WTC11 (cell line): ENCODE measurements at regions not wholly inside any gene's neighbourhood (a gene's known extent, or its start where the extent isn't known, plus 50 kb on each side); places are given as distances from the start of the nearest gene placed in this dataset.

Experiments used
- ATAC-seq: fragments of 200-7000 bp; cut with Tn5 transposase; 2 replicates; pipeline ENCODE4 v1.10.0; 2021; ENCODE audit warnings: mild to moderate bottlenecking, moderate library complexity
- CTCF ChIA-PET: fragments of 300-600 bp; sonication (Branson Sonifier 250); formaldehyde crosslinking; loops from one replicate; lab custom pipeline; 2021; ENCODE audit warnings: antibody characterized with exemption; lab: Charles Lee
- POLR2A ChIA-PET: fragments of 350-600 bp; sonication (Branson Sonifier 250); formaldehyde crosslinking; loops from one replicate; lab custom pipeline; 2021; ENCODE audit warnings: antibody characterized with exemption; lab: Charles Lee
- DNase-seq: peaks from one replicate; pipeline ENCODE4 v3.0.0; 2021; ENCODE audit warnings: low spot score
- H3K27ac Mint-ChIP-seq: 2 replicates; pipeline ENCODE4 v1.8.0; 2021; ENCODE audit warnings: mixed read lengths
- H3K27me3 Mint-ChIP-seq: 2 replicates; pipeline ENCODE4 v1.8.0; 2021; ENCODE audit warnings: low read depth, mild to moderate bottlenecking, moderate library complexity, mixed read lengths
- H3K36me3 Mint-ChIP-seq: 2 replicates; pipeline ENCODE4 v1.8.0; 2021; ENCODE audit warnings: mixed read lengths
- H3K4me1 Mint-ChIP-seq: 2 replicates; pipeline ENCODE4 v1.8.0; 2022; ENCODE audit warnings: mixed read lengths
- H3K4me3 Mint-ChIP-seq: 2 replicates; pipeline ENCODE4 v1.8.0; 2021; ENCODE audit warnings: mild to moderate bottlenecking, moderate library complexity, mixed read lengths
- H3K9me3 Mint-ChIP-seq: 2 replicates; pipeline ENCODE4 v1.8.0; 2021; ENCODE audit warnings: mixed read lengths
- CBFB ChIP-seq: sonication (generic); formaldehyde crosslinking; IDR thresholded peaks from 2 replicates; pipeline ENCODE4 v1.8.1; 2022; ENCODE audit warnings: mild to moderate bottlenecking, low read depth, missing genetic modification reagents
- CREM ChIP-seq: sonication (generic); formaldehyde crosslinking; IDR thresholded peaks from 2 replicates; pipeline ENCODE4 v1.8.1; 2022; ENCODE audit warnings: mild to moderate bottlenecking, missing genetic modification reagents, moderate library complexity
- E2F1 ChIP-seq: sonication (generic); formaldehyde crosslinking; IDR thresholded peaks from 2 replicates; pipeline ENCODE4 v1.8.0; 2022; ENCODE audit warnings: mild to moderate bottlenecking, missing genetic modification reagents
- GRHL2 ChIP-seq: fragments of 250-450 bp; sonication (Bioruptor Pico); IDR thresholded peaks from 2 replicates; pipeline ENCODE4 v1.8.0; 2022; ENCODE audit warnings: mild to moderate bottlenecking, moderate library complexity; ENCODE audit not compliant: insufficient replicate concordance, severe bottlenecking
- IRF1 ChIP-seq: sonication (generic); formaldehyde crosslinking; IDR thresholded peaks from 2 replicates; pipeline ENCODE4 v1.8.0; 2023; ENCODE audit warnings: missing genetic modification reagents
- NFE2L1 ChIP-seq: sonication (generic); formaldehyde crosslinking; IDR thresholded peaks from 2 replicates; pipeline ENCODE4 v1.8.1; 2023; ENCODE audit warnings: missing genetic modification reagents
- NR2C2 ChIP-seq: sonication (generic); formaldehyde crosslinking; IDR thresholded peaks from 2 replicates; pipeline ENCODE4 v1.8.0; 2022; ENCODE audit warnings: mild to moderate bottlenecking, missing genetic modification reagents
- TCF7 ChIP-seq: sonication (generic); formaldehyde crosslinking; IDR thresholded peaks from 2 replicates; pipeline ENCODE4 v1.8.0; 2022; ENCODE audit warnings: mild to moderate bottlenecking, low read depth, missing genetic modification reagents, moderate library complexity
- ZNF671 ChIP-seq: fragments of 250-450 bp; sonication (Bioruptor Pico); IDR thresholded peaks from 2 replicates; pipeline ENCODE4 v1.8.0; 2021; ENCODE audit warnings: mild to moderate bottlenecking
- TF ChIP-seq, protein P1 (sequence below): fragments of 250-450 bp; sonication (Bioruptor Pico); IDR thresholded peaks from 2 replicates; pipeline ENCODE4 v1.9.0; 2021; ENCODE audit warnings: mild to moderate bottlenecking, borderline replicate concordance
- TF ChIP-seq, protein P2 (sequence below): sonication (generic); formaldehyde crosslinking; IDR thresholded peaks from 2 replicates; pipeline ENCODE4 v1.8.0; 2023; ENCODE audit warnings: missing genetic modification reagents, mild to moderate bottlenecking, borderline replicate concordance
- TF ChIP-seq, protein P3 (sequence below): sonication (generic); formaldehyde crosslinking; IDR thresholded peaks from 2 replicates; pipeline ENCODE4 v1.8.1; 2023; ENCODE audit warnings: mild to moderate bottlenecking, missing genetic modification reagents, moderate library complexity

GRCh38 chr9:107584944-107585343 lies 95.4 kb upstream of the KLF4 start:
- CTCF ChIA-PET = no interaction called here
- Mint-ChIP-seq H3K4me3 (no peak overlapping the region), H3K27me3 (no peaks in the 10 kb centered on the region), H3K27ac (no peak overlapping the region), H3K36me3 (no peaks in the 10 kb centered on the region), H3K9me3 (no peaks in the 10 kb centered on the region), H3K4me1 (peaks cover 17% of the 10 kb centered on the region)
- no peak for ATAC-seq
- no peak for DNase-seq
- POLR2A ChIA-PET = no interaction called here
- TF ChIP-seq CBFB (CRISPR knock-in tag) (no peak), IRF1 (CRISPR knock-in tag) (no peak), E2F1 (no peak), GRHL2 (CRISPR knock-in tag) (no peak), TCF7 (CRISPR knock-in tag) (no peak)
- TF ChIP-seq, protein P1, sequence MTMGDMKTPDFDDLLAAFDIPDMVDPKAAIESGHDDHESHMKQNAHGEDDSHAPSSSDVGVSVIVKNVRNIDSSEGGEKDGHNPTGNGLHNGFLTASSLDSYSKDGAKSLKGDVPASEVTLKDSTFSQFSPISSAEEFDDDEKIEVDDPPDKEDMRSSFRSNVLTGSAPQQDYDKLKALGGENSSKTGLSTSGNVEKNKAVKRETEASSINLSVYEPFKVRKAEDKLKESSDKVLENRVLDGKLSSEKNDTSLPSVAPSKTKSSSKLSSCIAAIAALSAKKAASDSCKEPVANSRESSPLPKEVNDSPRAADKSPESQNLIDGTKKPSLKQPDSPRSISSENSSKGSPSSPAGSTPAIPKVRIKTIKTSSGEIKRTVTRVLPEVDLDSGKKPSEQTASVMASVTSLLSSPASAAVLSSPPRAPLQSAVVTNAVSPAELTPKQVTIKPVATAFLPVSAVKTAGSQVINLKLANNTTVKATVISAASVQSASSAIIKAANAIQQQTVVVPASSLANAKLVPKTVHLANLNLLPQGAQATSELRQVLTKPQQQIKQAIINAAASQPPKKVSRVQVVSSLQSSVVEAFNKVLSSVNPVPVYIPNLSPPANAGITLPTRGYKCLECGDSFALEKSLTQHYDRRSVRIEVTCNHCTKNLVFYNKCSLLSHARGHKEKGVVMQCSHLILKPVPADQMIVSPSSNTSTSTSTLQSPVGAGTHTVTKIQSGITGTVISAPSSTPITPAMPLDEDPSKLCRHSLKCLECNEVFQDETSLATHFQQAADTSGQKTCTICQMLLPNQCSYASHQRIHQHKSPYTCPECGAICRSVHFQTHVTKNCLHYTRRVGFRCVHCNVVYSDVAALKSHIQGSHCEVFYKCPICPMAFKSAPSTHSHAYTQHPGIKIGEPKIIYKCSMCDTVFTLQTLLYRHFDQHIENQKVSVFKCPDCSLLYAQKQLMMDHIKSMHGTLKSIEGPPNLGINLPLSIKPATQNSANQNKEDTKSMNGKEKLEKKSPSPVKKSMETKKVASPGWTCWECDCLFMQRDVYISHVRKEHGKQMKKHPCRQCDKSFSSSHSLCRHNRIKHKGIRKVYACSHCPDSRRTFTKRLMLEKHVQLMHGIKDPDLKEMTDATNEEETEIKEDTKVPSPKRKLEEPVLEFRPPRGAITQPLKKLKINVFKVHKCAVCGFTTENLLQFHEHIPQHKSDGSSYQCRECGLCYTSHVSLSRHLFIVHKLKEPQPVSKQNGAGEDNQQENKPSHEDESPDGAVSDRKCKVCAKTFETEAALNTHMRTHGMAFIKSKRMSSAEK = no peak
- TF ChIP-seq, protein P2, sequence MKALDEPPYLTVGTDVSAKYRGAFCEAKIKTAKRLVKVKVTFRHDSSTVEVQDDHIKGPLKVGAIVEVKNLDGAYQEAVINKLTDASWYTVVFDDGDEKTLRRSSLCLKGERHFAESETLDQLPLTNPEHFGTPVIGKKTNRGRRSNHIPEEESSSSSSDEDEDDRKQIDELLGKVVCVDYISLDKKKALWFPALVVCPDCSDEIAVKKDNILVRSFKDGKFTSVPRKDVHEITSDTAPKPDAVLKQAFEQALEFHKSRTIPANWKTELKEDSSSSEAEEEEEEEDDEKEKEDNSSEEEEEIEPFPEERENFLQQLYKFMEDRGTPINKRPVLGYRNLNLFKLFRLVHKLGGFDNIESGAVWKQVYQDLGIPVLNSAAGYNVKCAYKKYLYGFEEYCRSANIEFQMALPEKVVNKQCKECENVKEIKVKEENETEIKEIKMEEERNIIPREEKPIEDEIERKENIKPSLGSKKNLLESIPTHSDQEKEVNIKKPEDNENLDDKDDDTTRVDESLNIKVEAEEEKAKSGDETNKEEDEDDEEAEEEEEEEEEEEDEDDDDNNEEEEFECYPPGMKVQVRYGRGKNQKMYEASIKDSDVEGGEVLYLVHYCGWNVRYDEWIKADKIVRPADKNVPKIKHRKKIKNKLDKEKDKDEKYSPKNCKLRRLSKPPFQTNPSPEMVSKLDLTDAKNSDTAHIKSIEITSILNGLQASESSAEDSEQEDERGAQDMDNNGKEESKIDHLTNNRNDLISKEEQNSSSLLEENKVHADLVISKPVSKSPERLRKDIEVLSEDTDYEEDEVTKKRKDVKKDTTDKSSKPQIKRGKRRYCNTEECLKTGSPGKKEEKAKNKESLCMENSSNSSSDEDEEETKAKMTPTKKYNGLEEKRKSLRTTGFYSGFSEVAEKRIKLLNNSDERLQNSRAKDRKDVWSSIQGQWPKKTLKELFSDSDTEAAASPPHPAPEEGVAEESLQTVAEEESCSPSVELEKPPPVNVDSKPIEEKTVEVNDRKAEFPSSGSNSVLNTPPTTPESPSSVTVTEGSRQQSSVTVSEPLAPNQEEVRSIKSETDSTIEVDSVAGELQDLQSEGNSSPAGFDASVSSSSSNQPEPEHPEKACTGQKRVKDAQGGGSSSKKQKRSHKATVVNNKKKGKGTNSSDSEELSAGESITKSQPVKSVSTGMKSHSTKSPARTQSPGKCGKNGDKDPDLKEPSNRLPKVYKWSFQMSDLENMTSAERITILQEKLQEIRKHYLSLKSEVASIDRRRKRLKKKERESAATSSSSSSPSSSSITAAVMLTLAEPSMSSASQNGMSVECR (CRISPR knock-in tag) = no peak

- H3K27ac Mint-ChIP-seq = no peak overlapping the region
- H3K9me3 Mint-ChIP-seq = no peaks in the 10 kb centered on the region
- DNase-seq (no peak), ATAC-seq (no peak)
- ChIA-PET CTCF (interaction anchor here (1.5 kb wide), 1 partner anchor 96 kb away, joined by 4 read pairs; no protein-coding TSS in a partner anchor), POLR2A (no interaction called here)
- H3K27me3 Mint-ChIP-seq = no peaks in the 10 kb centered on the region
- no peaks in the 10 kb centered on the region for H3K36me3 Mint-ChIP-seq
- H3K4me1 Mint-ChIP-seq = peaks cover 17% of the 10 kb centered on the region
- H3K4me3 Mint-ChIP-seq = no peak overlapping the region
- TF ChIP-seq CREM (CRISPR knock-in tag) (no peak), NFE2L1 (CRISPR knock-in tag) (no peak), ZNF671 (CRISPR knock-in tag) (no peak), NR2C2 (CRISPR knock-in tag) (no peak), IRF1 (CRISPR knock-in tag) (no peak)
- TF ChIP-seq, protein P3, sequence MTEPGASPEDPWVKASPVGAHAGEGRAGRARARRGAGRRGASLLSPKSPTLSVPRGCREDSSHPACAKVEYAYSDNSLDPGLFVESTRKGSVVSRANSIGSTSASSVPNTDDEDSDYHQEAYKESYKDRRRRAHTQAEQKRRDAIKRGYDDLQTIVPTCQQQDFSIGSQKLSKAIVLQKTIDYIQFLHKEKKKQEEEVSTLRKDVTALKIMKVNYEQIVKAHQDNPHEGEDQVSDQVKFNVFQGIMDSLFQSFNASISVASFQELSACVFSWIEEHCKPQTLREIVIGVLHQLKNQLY (CRISPR knock-in tag) = no peak
Observed at GRCh38 chr9:107584186-107584585, 94.6 kb upstream of the KLF4 start.
